IMR-90 (cell line): ENCODE measurements at regions not wholly inside any gene's neighbourhood (a gene's known extent, or its start where the extent isn't known, plus 50 kb on each side); places are given as distances from the start of the nearest gene placed in this dataset.
A peak's percentile ranks its signal among the peaks of the same experiment; 100 is the strongest.

Source experiments
- ATAC-seq: fragments of 200-7000 bp; cut with Tn5 transposase; 2 replicates; pipeline ENCODE4 v1.9.1; 2020; ENCODE audit warnings: low read depth, mild to moderate bottlenecking, moderate library complexity
- BruUV-seq: library from RNA; stranded (reverse); fragments of 400-500 nt; replicated peaks from 2 replicates; lab custom pipeline; 2021; lab: Mats Ljungman, UMichigan
- CTCF ChIA-PET: fragments of 300-600 bp; formaldehyde crosslinking; extraction: SDS; loops from one replicate; lab custom pipeline; 2021; ENCODE audit warnings: antibody characterized with exemption; lab: Yijun Ruan, JAX
- POLR2A ChIA-PET: fragments of 300-600 bp; sonication (Branson Sonifier 250); formaldehyde crosslinking; loops from one replicate; lab custom pipeline; 2022; ENCODE audit warnings: antibody characterized with exemption; ENCODE audit not compliant: unreplicated experiment; lab: Charles Lee
- DNase-seq: peaks from one replicate; pipeline ENCODE4 v3.0.0; 2013
- H2AFZ ChIP-seq: replicated peaks from 2 replicates; pipeline ENCODE3; 2013; ENCODE audit warnings: low read length, mild to moderate bottlenecking; ENCODE audit not compliant: poor library complexity
- H2AK5ac ChIP-seq: 2 replicates; pipeline ENCODE4 v1.6.1; 2013; ENCODE audit warnings: low read depth, low read length, inconsistent platforms
- H2AK9ac ChIP-seq: replicated peaks from 2 replicates; pipeline ENCODE3; 2013; ENCODE audit warnings: mild to moderate bottlenecking, low read depth, low read length, moderate library complexity; ENCODE audit not compliant: poor library complexity
- H2BK120ac ChIP-seq: 2 replicates; pipeline ENCODE4 v1.6.1; 2013; ENCODE audit warnings: low read depth, low read length, inconsistent platforms
- H2BK15ac ChIP-seq: 3 replicates; pipeline ENCODE4 v1.6.1; 2013; ENCODE audit warnings: low read depth, low read length, inconsistent platforms
- H2BK20ac ChIP-seq: 2 replicates; pipeline ENCODE4 v1.6.1; 2013; ENCODE audit warnings: low read depth, mild to moderate bottlenecking, inconsistent platforms, low read length, moderate library complexity
- H2BK5ac ChIP-seq: 2 replicates; pipeline ENCODE4 v1.6.1; 2013; ENCODE audit warnings: mild to moderate bottlenecking, low read depth, low read length, inconsistent platforms; ENCODE audit not compliant: poor library complexity, severe bottlenecking
- H3K14ac ChIP-seq: replicated peaks from 2 replicates; pipeline ENCODE4 v1.6.1; 2013; ENCODE audit warnings: low read depth, low read length, inconsistent platforms
- H3K18ac ChIP-seq: 2 replicates; pipeline ENCODE4 v1.6.1; 2013; ENCODE audit warnings: low read depth, low read length, control low read depth
- H3K23ac ChIP-seq: 2 replicates; pipeline ENCODE4 v1.6.1; 2013; ENCODE audit warnings: low read depth, low read length, inconsistent platforms
- H3K27ac ChIP-seq: 2 replicates; pipeline ENCODE4 v1.5.1; 2013; ENCODE audit warnings: mild to moderate bottlenecking, control low read depth, low read length; ENCODE audit not compliant: insufficient read depth
- H3K27me3 ChIP-seq: 2 replicates; pipeline ENCODE4 v1.6.1; 2013; ENCODE audit warnings: low read length; ENCODE audit not compliant: control insufficient read depth, insufficient read depth
- H3K36me3 ChIP-seq: 2 replicates; pipeline ENCODE4 v1.6.1; 2013; ENCODE audit warnings: low read length, mixed read lengths; ENCODE audit not compliant: control insufficient read depth, insufficient read depth
- H3K4ac ChIP-seq: 2 replicates; pipeline ENCODE4 v1.6.1; 2013; ENCODE audit warnings: low read depth, low read length, inconsistent platforms
- H3K4me1 ChIP-seq: 2 replicates; pipeline ENCODE4 v1.6.1; 2013; ENCODE audit warnings: low read length, mixed read lengths; ENCODE audit not compliant: control insufficient read depth, insufficient read depth
- H3K4me2 ChIP-seq: 2 replicates; pipeline ENCODE4 v1.6.1; 2013; ENCODE audit warnings: low read depth, mild to moderate bottlenecking, control low read depth, low read length, moderate library complexity
- H3K4me3 ChIP-seq: 2 replicates; pipeline ENCODE4 v1.5.1; 2013; ENCODE audit warnings: low read depth, mild to moderate bottlenecking, control low read depth, low read length, moderate library complexity; ENCODE audit not compliant: insufficient read depth
- H3K56ac ChIP-seq: 2 replicates; pipeline ENCODE4 v1.6.1; 2013; ENCODE audit warnings: low read length, inconsistent platforms; ENCODE audit not compliant: insufficient read depth; ENCODE audit errors: extremely low read depth
- H3K79me1 ChIP-seq, 2 experiments: 2 replicates each; pipeline ENCODE4 v1.6.1; 2013; ENCODE audit warnings: low read length in 2 of 2, inconsistent platforms in 1 of 2, low read depth in 1 of 2
- H3K9ac ChIP-seq: 2 replicates; pipeline ENCODE4 v1.6.1; 2013; ENCODE audit warnings: low read depth, low read length, control low read depth
- H3K9me1 ChIP-seq: 2 replicates; pipeline ENCODE4 v1.6.1; 2013; ENCODE audit warnings: low read length, inconsistent platforms; ENCODE audit not compliant: insufficient read depth
- H3K9me3 ChIP-seq: 2 replicates; pipeline ENCODE4 v1.6.1; 2013; ENCODE audit warnings: low read length; ENCODE audit not compliant: control insufficient read depth, insufficient read depth
- H4K20me1 ChIP-seq: 2 replicates; pipeline ENCODE4 v1.6.1; 2013; ENCODE audit warnings: low read length, inconsistent platforms; ENCODE audit not compliant: insufficient read depth
- H4K5ac ChIP-seq: 2 replicates; pipeline ENCODE4 v1.6.1; 2013; ENCODE audit warnings: mild to moderate bottlenecking, low read depth, low read length, control low read depth
- H4K8ac ChIP-seq, 2 experiments: 2 replicates each; pipeline ENCODE4 v1.6.1; 2013; ENCODE audit warnings: low read depth in 2 of 2, low read length in 2 of 2, control low read depth in 1 of 2, inconsistent platforms in 1 of 2
- H4K91ac ChIP-seq: 2 replicates; pipeline ENCODE4 v1.6.1; 2013; ENCODE audit warnings: low read depth, low read length, inconsistent platforms; ENCODE audit not compliant: insufficient read depth
- BHLHE40 ChIP-seq: fragments of 150-350 bp; IDR thresholded peaks from 2 replicates; pipeline ENCODE4 v1.6.1; 2016; ENCODE audit warnings: mild to moderate bottlenecking, low read depth, low read length
- CEBPB ChIP-seq: IDR thresholded peaks from 2 replicates; pipeline ENCODE4 v1.6.1; 2012; ENCODE audit warnings: low read depth, low read length, improper control_type of control experiment
- CHD1 ChIP-seq: IDR thresholded peaks from 2 replicates; pipeline ENCODE4 v1.6.1; 2012; ENCODE audit warnings: low read depth, low read length, improper control_type of control experiment
- FOS ChIP-seq: fragments of 150-350 bp; IDR thresholded peaks from 2 replicates; pipeline ENCODE4 v1.6.1; 2016; ENCODE audit warnings: low read depth, low read length
- MAFK ChIP-seq: IDR thresholded peaks from 2 replicates; pipeline ENCODE4 v1.6.1; 2012; ENCODE audit warnings: low read depth, low read length, improper control_type of control experiment
- MAZ ChIP-seq: IDR thresholded peaks from 2 replicates; pipeline ENCODE4 v1.6.1; 2012; ENCODE audit warnings: low read depth, mild to moderate bottlenecking, low read length, improper control_type of control experiment, moderate library complexity, borderline replicate concordance
- MXI1 ChIP-seq: IDR thresholded peaks from 2 replicates; pipeline ENCODE4 v1.6.1; 2012; ENCODE audit warnings: low read depth, mild to moderate bottlenecking, low read length, moderate library complexity, borderline replicate concordance
- POLR2A ChIP-seq: IDR thresholded peaks from 2 replicates; pipeline ENCODE4 v1.6.1; 2012; ENCODE audit warnings: mild to moderate bottlenecking, low read depth, low read length
- RAD21 ChIP-seq: IDR thresholded peaks from 2 replicates; pipeline ENCODE4 v1.6.1; 2012; ENCODE audit warnings: low read length, improper control_type of control experiment
- RCOR1 ChIP-seq: IDR thresholded peaks from 2 replicates; pipeline ENCODE4 v1.6.1; 2012; ENCODE audit warnings: mild to moderate bottlenecking, low read length, improper control_type of control experiment; ENCODE audit not compliant: insufficient replicate concordance
- RFX5 ChIP-seq: IDR thresholded peaks from 2 replicates; pipeline ENCODE4 v1.8.0; 2012; ENCODE audit warnings: low read depth, mild to moderate bottlenecking, low read length, moderate library complexity
- WGBS, 2 experiments: methylation state at CpG; one replicate each; pipeline versions ENCODE4 v1.1.5 to v1.1.7; 2013; ENCODE audit warnings: missing lambda C conversion rate in 2 of 2; ENCODE audit not compliant: insufficient read length in 1 of 2; ENCODE audit errors: extremely low coverage in 2 of 2; 5-methylcytosine and 5-hydroxymethylcytosine counted together
- dilution Hi-C: fragments of 300-500 bp; cut with HindIII; formaldehyde crosslinking; loops from one replicate; pipeline ENCODE4 v1.14.3; 2018; ENCODE audit warnings: low sequenced_read_pairs; ENCODE audit not compliant: unreplicated experiment
- in situ Hi-C: fragments of 300-500 bp; cut with MboI; formaldehyde crosslinking; loops from 3 replicates; pipeline ENCODE4 v1.14.3; 2019; ENCODE audit warnings: low sequenced_read_pairs, inconsistent platforms, mixed read lengths
- intact Hi-C: fragments of 100-400 bp; cut with micrococcal nuclease; formaldehyde crosslinking; loops from 2 replicates; pipeline ENCODE4 v1.10.0; 2022
- TF ChIP-seq, protein P1 (sequence below): conservative IDR thresholded peaks from 2 replicates; pipeline ENCODE4 v1.5.1; 2012; ENCODE audit warnings: mild to moderate bottlenecking, low read depth, low read length, improper control_type of control experiment
- TF ChIP-seq, protein P2 (sequence below): fragments of 150-350 bp; IDR thresholded peaks from 2 replicates; pipeline ENCODE4 v1.6.1; 2017; ENCODE audit warnings: mild to moderate bottlenecking, antibody characterized with exemption, low read length, low read depth

DNA sequence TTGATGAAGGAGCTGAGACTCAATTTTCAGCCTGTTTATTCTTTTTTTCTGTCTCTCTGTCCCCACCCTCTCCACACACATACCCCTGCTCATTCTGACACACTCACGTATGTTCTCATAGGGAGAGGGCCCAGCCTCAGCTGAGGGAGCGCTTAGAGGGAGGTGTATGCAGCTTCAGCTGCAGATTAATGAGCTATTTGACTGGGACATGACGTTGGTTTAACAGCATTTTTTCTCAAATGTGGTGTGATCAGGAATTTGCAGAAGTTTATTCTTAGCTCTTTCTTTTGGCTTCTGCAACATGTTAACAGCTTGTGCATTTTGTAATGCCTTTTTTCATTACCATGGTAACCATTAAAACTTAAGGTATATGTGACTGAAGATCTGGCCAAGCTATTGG, 1547.1 kb upstream of the PIK3C3 start:
- Histone ChIP-seq H2BK120ac (no peak overlapping the region), H3K27ac (no peak overlapping the region), H3K79me1 (no peaks in the 10 kb centered on the region), H3K56ac (no peak overlapping the region), H3K4me3 (no peak overlapping the region), H4K91ac (no peak overlapping the region), H3K27me3 (no peaks in the 10 kb centered on the region), H3K18ac (no peak overlapping the region), H3K14ac (no peak overlapping the region; the same call in 1 of the 2 replicates), H3K9ac (no peak overlapping the region), H2AK9ac (no peak overlapping the region), H3K4me2 (no peak overlapping the region), H3K9me1 (0 out of 2 replicates have a peak, but pooled peaks cover under 1% of the 10 kb centered on the region), H2AK5ac (no peak overlapping the region), H2AFZ (no peak overlapping the region), H3K4ac (no peak overlapping the region), H2BK20ac (no peak overlapping the region), H2BK5ac (no peak overlapping the region), H2BK15ac (no peak overlapping the region), H4K20me1 (no peaks in the 10 kb centered on the region), H4K5ac (no peak overlapping the region), H3K4me1 (no peaks in the 10 kb centered on the region), H3K9me3 (no peaks in the 10 kb centered on the region), H3K23ac (no peak overlapping the region), H3K36me3 (no peaks in the 10 kb centered on the region), H4K8ac (no peak overlapping the region)
- ATAC-seq = no peak
- ChIA-PET POLR2A (interaction anchor here (0.5 kb wide), 1 partner anchor 221 kb away, joined by 5 read pairs; no protein-coding TSS in a partner anchor), CTCF (interaction anchor here (0.7 to 1.3 kb wide), 3 partner anchors 18 to 1640 kb away, joined by 3 read pairs; no protein-coding TSS in a partner anchor)
- TF ChIP-seq, protein P1, sequence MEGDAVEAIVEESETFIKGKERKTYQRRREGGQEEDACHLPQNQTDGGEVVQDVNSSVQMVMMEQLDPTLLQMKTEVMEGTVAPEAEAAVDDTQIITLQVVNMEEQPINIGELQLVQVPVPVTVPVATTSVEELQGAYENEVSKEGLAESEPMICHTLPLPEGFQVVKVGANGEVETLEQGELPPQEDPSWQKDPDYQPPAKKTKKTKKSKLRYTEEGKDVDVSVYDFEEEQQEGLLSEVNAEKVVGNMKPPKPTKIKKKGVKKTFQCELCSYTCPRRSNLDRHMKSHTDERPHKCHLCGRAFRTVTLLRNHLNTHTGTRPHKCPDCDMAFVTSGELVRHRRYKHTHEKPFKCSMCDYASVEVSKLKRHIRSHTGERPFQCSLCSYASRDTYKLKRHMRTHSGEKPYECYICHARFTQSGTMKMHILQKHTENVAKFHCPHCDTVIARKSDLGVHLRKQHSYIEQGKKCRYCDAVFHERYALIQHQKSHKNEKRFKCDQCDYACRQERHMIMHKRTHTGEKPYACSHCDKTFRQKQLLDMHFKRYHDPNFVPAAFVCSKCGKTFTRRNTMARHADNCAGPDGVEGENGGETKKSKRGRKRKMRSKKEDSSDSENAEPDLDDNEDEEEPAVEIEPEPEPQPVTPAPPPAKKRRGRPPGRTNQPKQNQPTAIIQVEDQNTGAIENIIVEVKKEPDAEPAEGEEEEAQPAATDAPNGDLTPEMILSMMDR = no peak
- TF ChIP-seq MXI1 (no peak), CEBPB (no peak), POLR2A (no peak), RCOR1 (no peak), RFX5 (no peak), FOS (no peak), MAZ (no peak), CHD1 (no peak), MAFK (no peak), BHLHE40 (no peak), RAD21 (no peak)
- TF ChIP-seq, protein P2, sequence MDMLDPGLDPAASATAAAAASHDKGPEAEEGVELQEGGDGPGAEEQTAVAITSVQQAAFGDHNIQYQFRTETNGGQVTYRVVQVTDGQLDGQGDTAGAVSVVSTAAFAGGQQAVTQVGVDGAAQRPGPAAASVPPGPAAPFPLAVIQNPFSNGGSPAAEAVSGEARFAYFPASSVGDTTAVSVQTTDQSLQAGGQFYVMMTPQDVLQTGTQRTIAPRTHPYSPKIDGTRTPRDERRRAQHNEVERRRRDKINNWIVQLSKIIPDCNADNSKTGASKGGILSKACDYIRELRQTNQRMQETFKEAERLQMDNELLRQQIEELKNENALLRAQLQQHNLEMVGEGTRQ = no peak
- no TSS peak for BruUV-seq
- in situ Hi-C loops = loop anchor here (25.0 kb wide), 1 partner anchor 979 kb away; no protein-coding TSS in a partner anchor
- intact Hi-C loops = loop anchor here (10.0 kb wide), 1 partner anchor 563 kb away; no protein-coding TSS in a partner anchor
- dilution Hi-C loops = no loop called here
- no CpG with 5 or more reads among the region's 3 CpGs for WGBS, 2 experiments
- peak; percentile 28 for DNase-seq
